ENCODE measurements at regions not wholly inside any gene's neighbourhood (a gene's known extent, or its start where the extent isn't known, plus 50 kb on each side); places are given as distances from the start of the nearest gene placed in this dataset.

- TF ChIP-seq CTCF (IDR thresholded peaks at IDR 0.05) (no peak), POLR2A (IDR thresholded peaks at IDR 0.05) (no peak), POLR2AphosphoS5 (IDR thresholded peaks at IDR 0.05) (no peak)
These were observed 175.1 kb downstream of the PCSK1 start for GRCh38 chr5:96257904-96258303.
